ENCODE measurements at regions not wholly inside any gene's neighbourhood (a gene's known extent, or its start where the extent isn't known, plus 50 kb on each side); places are given as distances from the start of the nearest gene placed in this dataset.

DNA sequence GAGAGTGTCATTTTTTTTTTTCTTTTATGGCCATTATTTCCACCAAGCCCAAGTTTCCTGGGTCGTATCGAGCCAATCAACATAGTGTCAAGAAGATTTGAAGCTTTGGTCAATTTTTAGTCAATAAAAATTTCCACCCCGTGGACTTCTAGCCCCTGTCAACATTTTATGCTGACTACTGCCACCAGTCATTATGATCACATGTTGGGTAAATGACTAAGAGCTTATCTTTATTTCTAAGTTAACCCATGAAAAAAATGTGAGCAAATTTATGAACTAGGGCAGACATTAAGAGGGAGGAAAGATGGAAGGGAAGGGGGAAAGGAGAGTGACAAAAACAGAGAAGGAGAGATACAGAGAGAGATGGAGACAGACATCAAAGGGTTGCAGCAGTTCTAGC is 143.5 kb upstream of the ALDH1B1 start:
- TF ChIP-seq, protein P1, sequence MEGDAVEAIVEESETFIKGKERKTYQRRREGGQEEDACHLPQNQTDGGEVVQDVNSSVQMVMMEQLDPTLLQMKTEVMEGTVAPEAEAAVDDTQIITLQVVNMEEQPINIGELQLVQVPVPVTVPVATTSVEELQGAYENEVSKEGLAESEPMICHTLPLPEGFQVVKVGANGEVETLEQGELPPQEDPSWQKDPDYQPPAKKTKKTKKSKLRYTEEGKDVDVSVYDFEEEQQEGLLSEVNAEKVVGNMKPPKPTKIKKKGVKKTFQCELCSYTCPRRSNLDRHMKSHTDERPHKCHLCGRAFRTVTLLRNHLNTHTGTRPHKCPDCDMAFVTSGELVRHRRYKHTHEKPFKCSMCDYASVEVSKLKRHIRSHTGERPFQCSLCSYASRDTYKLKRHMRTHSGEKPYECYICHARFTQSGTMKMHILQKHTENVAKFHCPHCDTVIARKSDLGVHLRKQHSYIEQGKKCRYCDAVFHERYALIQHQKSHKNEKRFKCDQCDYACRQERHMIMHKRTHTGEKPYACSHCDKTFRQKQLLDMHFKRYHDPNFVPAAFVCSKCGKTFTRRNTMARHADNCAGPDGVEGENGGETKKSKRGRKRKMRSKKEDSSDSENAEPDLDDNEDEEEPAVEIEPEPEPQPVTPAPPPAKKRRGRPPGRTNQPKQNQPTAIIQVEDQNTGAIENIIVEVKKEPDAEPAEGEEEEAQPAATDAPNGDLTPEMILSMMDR (IDR thresholded peaks at IDR 0.05): no peak
- no peak for TF ChIP-seq POLR2A (IDR thresholded peaks at IDR 0.05)
